ENCODE measurements at regions not wholly inside any gene's neighbourhood (a gene's known extent, or its start where the extent isn't known, plus 50 kb on each side); places are given as distances from the start of the nearest gene placed in this dataset.
A peak's percentile ranks its signal among the peaks of the same experiment; 100 is the strongest.
"Not testable (repeated sequence)": the region's sequence is repeated elsewhere in the genome, so short reads cannot be mapped to it uniquely, and the experiment has no call there.

GRCh38 chr14:53285821-53286220, 132.7 kb upstream of the DDHD1 start:
- no peak for DNase-seq (ENCODE audit: low spot score)

- DNase-seq (ENCODE audit: low spot score), result no peak
Measured at GRCh38 chr14:53285064-53285463, 131.9 kb upstream of the DDHD1 start.

- DNase-seq (ENCODE audit: low spot score), result no peak
Measured at GRCh38 chr14:53278602-53279506, 125.7 kb upstream of the DDHD1 start.

GRCh38 chr14:53273671-53274072, 120.5 kb upstream of the DDHD1 start:
- DNase-seq (ENCODE audit: low spot score), result no peak

- DNase-seq (ENCODE audit: low spot score), result no peak
Measured at GRCh38 chr14:53265025-53265424, 111.9 kb upstream of the DDHD1 start.

- DNase-seq (ENCODE audit: low spot score), result no peak
Measured at GRCh38 chr14:53260928-53261327, 107.8 kb upstream of the DDHD1 start.

GRCh38 chr14:53260286-53260685, 107.2 kb upstream of the DDHD1 start:
- DNase-seq (ENCODE audit: low spot score), result no peak

GRCh38 chr14:53252141-53252540, 99.0 kb upstream of the DDHD1 start:
- DNase-seq (ENCODE audit: low spot score), result no peak

- no peak for DNase-seq (ENCODE audit: low spot score)
Measured at GRCh38 chr14:53249059-53249458, 95.9 kb upstream of the DDHD1 start.

GRCh38 chr14:53247596-53248370, 94.7 kb upstream of the DDHD1 start:
- no peak for DNase-seq (ENCODE audit: low spot score)

GRCh38 chr14:53242898-53243297, 89.8 kb upstream of the DDHD1 start:
- not testable (repeated sequence) for DNase-seq (ENCODE audit: low spot score)

GRCh38 chr14:53237488-53237887, 84.4 kb upstream of the DDHD1 start:
- no peak for DNase-seq (ENCODE audit: low spot score)

- DNase-seq (ENCODE audit: low spot score), result no peak
Measured at GRCh38 chr14:53236708-53237107, 83.6 kb upstream of the DDHD1 start.

- no peak for DNase-seq (ENCODE audit: low spot score)
Measured at GRCh38 chr14:53231171-53231570, 78.0 kb upstream of the DDHD1 start.

GRCh38 chr14:53228966-53229365, 75.8 kb upstream of the DDHD1 start:
- no peak for DNase-seq (ENCODE audit: low spot score)

- DNase-seq (ENCODE audit: low spot score), result no peak
Measured at GRCh38 chr14:53227154-53227718, 74.1 kb upstream of the DDHD1 start.

- no peak for DNase-seq (ENCODE audit: low spot score)
Measured at GRCh38 chr14:53226553-53226952, 73.4 kb upstream of the DDHD1 start.

GRCh38 chr14:53220914-53221313, 67.8 kb upstream of the DDHD1 start:
- no peak for DNase-seq (ENCODE audit: low spot score)

GRCh38 chr14:53218161-53218560, 65.0 kb upstream of the DDHD1 start:
- DNase-seq (ENCODE audit: low spot score), result no peak

- peak; percentile 54 for DNase-seq (ENCODE audit: low spot score)
Measured at GRCh38 chr14:53217316-53217994, 64.3 kb upstream of the DDHD1 start.

GRCh38 chr14:53216955-53217315, 63.8 kb upstream of the DDHD1 start:
- DNase-seq (ENCODE audit: low spot score), result not testable (repeated sequence)

- not testable (repeated sequence) for DNase-seq (ENCODE audit: low spot score)
Measured at GRCh38 chr14:53216478-53216877, 63.4 kb upstream of the DDHD1 start.
